Osteocyte (in vitro differentiated cells): ENCODE measurements at regions not wholly inside any gene's neighbourhood (a gene's known extent, or its start where the extent isn't known, plus 50 kb on each side); places are given as distances from the start of the nearest gene placed in this dataset.

ENCODE experiments used
- DNase-seq: peaks from one replicate; pipeline ENCODE4 v3.0.0; 2021; ENCODE audit warnings: mixed read lengths; ENCODE audit not compliant: unreplicated experiment; ENCODE audit errors: extremely low spot score
- H3K27ac Mint-ChIP-seq: one replicate; pipeline ENCODE4 v1.8.0; 2021; ENCODE audit warnings: mild to moderate bottlenecking, mixed read lengths; ENCODE audit not compliant: unreplicated experiment
- H3K27me3 Mint-ChIP-seq: one replicate; pipeline ENCODE4 v1.8.0; 2021; ENCODE audit warnings: mixed read lengths; ENCODE audit not compliant: unreplicated experiment
- H3K36me3 Mint-ChIP-seq: one replicate; pipeline ENCODE4 v1.8.0; 2021; ENCODE audit warnings: mixed read lengths; ENCODE audit not compliant: unreplicated experiment
- H3K4me1 Mint-ChIP-seq: one replicate; pipeline ENCODE4 v1.8.0; 2021; ENCODE audit warnings: mixed read lengths; ENCODE audit not compliant: unreplicated experiment
- H3K4me3 Mint-ChIP-seq: one replicate; pipeline ENCODE4 v1.8.0; 2021; ENCODE audit warnings: mild to moderate bottlenecking, moderate library complexity, mixed read lengths; ENCODE audit not compliant: unreplicated experiment
- H3K9me3 Mint-ChIP-seq: one replicate; pipeline ENCODE4 v1.8.0; 2021; ENCODE audit warnings: mixed read lengths; ENCODE audit not compliant: unreplicated experiment
- TF ChIP-seq, protein P1 (sequence below): fragments of 200-600 bp; sonication (generic); IDR thresholded peaks from 2 replicates; pipeline ENCODE4 v1.5.0; 2021; ENCODE audit warnings: antibody characterized with exemption, mild to moderate bottlenecking, moderate library complexity

GRCh38 chr2:105458076-105458475 is 59.2 kb upstream of the FHL2 start:
- Mint-ChIP-seq H3K27me3 (peaks cover 42% of the 10 kb centered on the region), H3K36me3 (peaks cover 3% of the 10 kb centered on the region), H3K27ac (no peak overlapping the region), H3K9me3 (no peaks in the 10 kb centered on the region), H3K4me1 (peaks cover 48% of the 10 kb centered on the region), H3K4me3 (no peak overlapping the region)
- TF ChIP-seq, protein P1, sequence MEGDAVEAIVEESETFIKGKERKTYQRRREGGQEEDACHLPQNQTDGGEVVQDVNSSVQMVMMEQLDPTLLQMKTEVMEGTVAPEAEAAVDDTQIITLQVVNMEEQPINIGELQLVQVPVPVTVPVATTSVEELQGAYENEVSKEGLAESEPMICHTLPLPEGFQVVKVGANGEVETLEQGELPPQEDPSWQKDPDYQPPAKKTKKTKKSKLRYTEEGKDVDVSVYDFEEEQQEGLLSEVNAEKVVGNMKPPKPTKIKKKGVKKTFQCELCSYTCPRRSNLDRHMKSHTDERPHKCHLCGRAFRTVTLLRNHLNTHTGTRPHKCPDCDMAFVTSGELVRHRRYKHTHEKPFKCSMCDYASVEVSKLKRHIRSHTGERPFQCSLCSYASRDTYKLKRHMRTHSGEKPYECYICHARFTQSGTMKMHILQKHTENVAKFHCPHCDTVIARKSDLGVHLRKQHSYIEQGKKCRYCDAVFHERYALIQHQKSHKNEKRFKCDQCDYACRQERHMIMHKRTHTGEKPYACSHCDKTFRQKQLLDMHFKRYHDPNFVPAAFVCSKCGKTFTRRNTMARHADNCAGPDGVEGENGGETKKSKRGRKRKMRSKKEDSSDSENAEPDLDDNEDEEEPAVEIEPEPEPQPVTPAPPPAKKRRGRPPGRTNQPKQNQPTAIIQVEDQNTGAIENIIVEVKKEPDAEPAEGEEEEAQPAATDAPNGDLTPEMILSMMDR, result no peak
- DNase-seq, result no peak

DNA sequence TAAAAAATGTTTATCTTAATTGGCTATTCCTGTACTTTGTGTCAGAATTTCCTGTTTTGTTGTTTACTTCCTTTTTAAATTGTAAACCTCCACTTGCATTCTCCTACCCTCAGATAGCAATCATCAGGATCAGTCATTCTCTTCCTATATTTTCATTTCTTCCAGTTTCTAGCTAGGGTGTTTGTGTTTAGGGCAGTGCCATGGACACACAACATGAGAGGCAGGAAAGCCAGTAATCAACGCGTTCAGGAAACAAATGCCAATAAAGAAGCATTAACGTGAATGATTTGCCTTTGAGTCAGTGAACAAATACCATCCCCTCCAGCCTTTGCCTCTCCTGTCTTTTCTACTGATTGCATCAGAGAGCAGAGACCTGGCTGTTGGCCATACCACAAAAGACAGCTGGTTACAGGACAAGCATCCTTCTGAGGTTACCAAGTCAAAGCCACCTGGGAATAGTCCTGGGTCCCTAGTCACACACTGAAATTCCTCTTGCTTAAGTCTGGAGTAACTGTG is 56.7 kb upstream of the FHL2 start:
- Mint-ChIP-seq H3K27me3 (peaks cover 37% of the 10 kb centered on the region), H3K4me3 (no peak overlapping the region), H3K4me1 (peaks cover 46% of the 10 kb centered on the region), H3K27ac (peak overlapping the region; percentile 91), H3K9me3 (no peaks in the 10 kb centered on the region), H3K36me3 (peaks cover 3% of the 10 kb centered on the region)
- TF ChIP-seq, protein P1, result no peak
- peak; percentile 85 for DNase-seq

GRCh38 chr2:105454801-105455485 is 56.1 kb upstream of the FHL2 start:
- Mint-ChIP-seq H3K4me1 (peaks cover 42% of the 10 kb centered on the region), H3K36me3 (peaks cover 3% of the 10 kb centered on the region), H3K9me3 (no peaks in the 10 kb centered on the region), H3K27ac (peak overlapping the region; percentile 91), H3K27me3 (peaks cover 37% of the 10 kb centered on the region), H3K4me3 (no peak overlapping the region)
- TF ChIP-seq, protein P1, result peak; percentile 62
- DNase-seq, result no peak

DNA sequence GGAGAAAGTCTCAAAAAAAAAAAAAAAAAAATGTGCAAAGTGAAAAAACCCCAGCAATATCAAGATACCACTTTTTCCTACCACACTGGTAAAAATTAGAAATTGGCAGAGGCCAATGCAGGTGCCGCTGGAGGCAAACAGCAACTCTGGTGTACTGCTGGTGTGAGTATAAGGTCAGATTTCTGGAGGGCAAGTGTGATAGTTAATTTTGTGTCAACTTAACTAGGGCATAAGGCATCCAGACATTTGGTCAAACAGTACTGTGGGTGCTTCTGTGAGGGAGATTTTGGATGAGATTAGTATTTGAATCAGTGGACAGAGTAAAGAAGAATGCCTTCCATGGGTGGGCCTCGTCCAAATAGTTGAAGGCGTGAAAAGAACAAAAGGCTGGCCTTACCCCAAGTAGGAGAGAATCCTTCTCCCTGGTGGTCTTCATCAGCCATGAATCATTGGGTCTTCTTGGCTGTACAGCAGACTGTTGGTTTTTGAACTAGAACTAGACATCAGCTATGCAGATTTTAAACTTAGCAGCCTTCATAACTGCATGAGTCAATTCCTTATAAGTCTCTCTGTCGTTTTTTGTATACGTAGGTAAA is 52.8 kb upstream of the FHL2 start:
- Mint-ChIP-seq H3K4me3 (no peak overlapping the region), H3K27me3 (peaks cover 46% of the 10 kb centered on the region), H3K27ac (no peak overlapping the region), H3K4me1 (peaks cover 25% of the 10 kb centered on the region), H3K36me3 (no peaks in the 10 kb centered on the region), H3K9me3 (no peaks in the 10 kb centered on the region)
- TF ChIP-seq, protein P1, result no peak
- DNase-seq, result no peak

DNA sequence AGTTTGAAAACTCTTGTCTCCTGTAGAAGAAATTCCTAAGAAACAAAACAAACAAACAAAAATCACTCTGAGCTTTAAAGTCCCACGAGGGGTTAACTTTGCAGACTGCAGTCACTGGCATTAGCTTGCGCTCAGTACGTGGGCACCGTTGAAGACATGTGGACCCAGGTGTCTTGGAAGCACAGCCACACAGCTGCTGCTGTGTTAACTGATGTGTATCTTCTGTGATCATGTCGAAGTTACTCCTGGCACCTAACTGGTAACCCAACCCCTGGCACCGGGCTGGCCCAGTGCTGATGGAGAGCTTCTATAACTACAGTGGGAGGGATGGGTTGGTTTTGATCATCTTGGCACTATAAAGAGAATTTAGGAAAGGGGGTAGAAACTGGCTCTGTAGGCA is 51.6 kb upstream of the FHL2 start:
- no peak for DNase-seq
- Mint-ChIP-seq H3K36me3 (no peaks in the 10 kb centered on the region), H3K4me3 (no peak overlapping the region), H3K9me3 (no peaks in the 10 kb centered on the region), H3K27me3 (peaks cover 51% of the 10 kb centered on the region), H3K27ac (no peak overlapping the region), H3K4me1 (peaks cover 14% of the 10 kb centered on the region)
- TF ChIP-seq, protein P1, result no peak
